H1 (cell line): ENCODE measurements at regions not wholly inside any gene's neighbourhood (a gene's known extent, or its start where the extent isn't known, plus 50 kb on each side); places are given as distances from the start of the nearest gene placed in this dataset.
A peak's percentile ranks its signal among the peaks of the same experiment; 100 is the strongest.

ENCODE experiments used
- CHD7 ChIP-seq: fragments of 300-600 bp; sonication (generic); IDR thresholded peaks from 2 replicates; pipeline ENCODE4 v1.7.1; 2012; ENCODE audit warnings: low read length, moderate library complexity, mild to moderate bottlenecking, inconsistent platforms; ENCODE audit not compliant: insufficient replicate concordance
- TCF12 ChIP-seq: IDR thresholded peaks from 2 replicates; pipeline ENCODE4 v1.6.1; 2011; ENCODE audit warnings: low read depth, mild to moderate bottlenecking, low read length

GRCh38 chr5:167049043-167049663, 1242.3 kb upstream of the WWC1 start (continued):
- TF ChIP-seq CHD7 (peak; percentile 35), TCF12 (no peak)
